ENCODE measurements at regions not wholly inside any gene's neighbourhood (a gene's known extent, or its start where the extent isn't known, plus 50 kb on each side); places are given as distances from the start of the nearest gene placed in this dataset.
A peak's percentile ranks its signal among the peaks of the same experiment; 100 is the strongest.
"Not testable (repeated sequence)": the region's sequence is repeated elsewhere in the genome, so short reads cannot be mapped to it uniquely, and the experiment has no call there.

- FAIRE-seq: no peak
- no peak for DNase-seq (ENCODE audit: insufficient read length, low spot score)
These were observed 160.8 kb upstream of the PRICKLE1 start for GRCh38 chr12:42750356-42750755.

GRCh38 chr12:42749239-42749638 is 159.7 kb upstream of the PRICKLE1 start:
- no peak for DNase-seq (ENCODE audit: insufficient read length, low spot score)
- no peak for FAIRE-seq

GRCh38 chr12:42744539-42745182 is 155.1 kb upstream of the PRICKLE1 start:
- FAIRE-seq (no peak), DNase-seq (ENCODE audit: insufficient read length, low spot score) (no peak)

GRCh38 chr12:42742716-42743115 is 153.2 kb upstream of the PRICKLE1 start:
- DNase-seq (ENCODE audit: insufficient read length, low spot score) (no peak), FAIRE-seq (no peak)

GRCh38 chr12:42741771-42742510 is 152.4 kb upstream of the PRICKLE1 start:
- peak; percentile 45 for DNase-seq (ENCODE audit: insufficient read length, low spot score)
- no peak for FAIRE-seq

- FAIRE-seq (no peak), DNase-seq (ENCODE audit: insufficient read length, low spot score) (no peak)
These were observed 151.5 kb upstream of the PRICKLE1 start for GRCh38 chr12:42741091-42741490.

GRCh38 chr12:42737398-42737797 is 147.9 kb upstream of the PRICKLE1 start:
- no peak for FAIRE-seq
- DNase-seq (ENCODE audit: insufficient read length, low spot score): no peak

- no peak for FAIRE-seq
- DNase-seq (ENCODE audit: insufficient read length, low spot score): no peak
These were observed 146.4 kb upstream of the PRICKLE1 start for GRCh38 chr12:42735861-42736361.

- FAIRE-seq: no peak
- no peak for DNase-seq (ENCODE audit: insufficient read length, low spot score)
These were observed 144.4 kb upstream of the PRICKLE1 start for GRCh38 chr12:42733911-42734310.

- no peak for FAIRE-seq
- DNase-seq (ENCODE audit: insufficient read length, low spot score): no peak
These were observed 143.4 kb upstream of the PRICKLE1 start for GRCh38 chr12:42732908-42733411.

- DNase-seq (ENCODE audit: insufficient read length, low spot score) (no peak), FAIRE-seq (no peak)
These were observed 140.7 kb upstream of the PRICKLE1 start for GRCh38 chr12:42730291-42730690.

GRCh38 chr12:42729535-42729900 is 140.0 kb upstream of the PRICKLE1 start:
- DNase-seq (ENCODE audit: insufficient read length, low spot score) (no peak), FAIRE-seq (no peak)

GRCh38 chr12:42728770-42729534 is 139.4 kb upstream of the PRICKLE1 start:
- FAIRE-seq: no peak

GRCh38 chr12:42728287-42728686 is 138.7 kb upstream of the PRICKLE1 start:
- FAIRE-seq (no peak), DNase-seq (ENCODE audit: insufficient read length, low spot score) (no peak)

More at GRCh38 chr12:42728770-42729534, 139.4 kb upstream of the PRICKLE1 start:
- DNase-seq (ENCODE audit: insufficient read length, low spot score): no peak

- no peak for DNase-seq (ENCODE audit: insufficient read length, low spot score)
- no peak for FAIRE-seq
These were observed 136.3 kb upstream of the PRICKLE1 start for GRCh38 chr12:42725809-42726208.

GRCh38 chr12:42716491-42716891 is 126.9 kb upstream of the PRICKLE1 start:
- FAIRE-seq (no peak), DNase-seq (ENCODE audit: insufficient read length, low spot score) (no peak)

GRCh38 chr12:42713566-42713965 is 124.0 kb upstream of the PRICKLE1 start:
- not testable (repeated sequence) for FAIRE-seq; DNase-seq (ENCODE audit: insufficient read length, low spot score)

GRCh38 chr12:42708374-42708773 is 118.8 kb upstream of the PRICKLE1 start:
- not testable (repeated sequence) for DNase-seq (ENCODE audit: insufficient read length, low spot score); FAIRE-seq

- FAIRE-seq (no peak), DNase-seq (ENCODE audit: insufficient read length, low spot score) (no peak)
These were observed 118.0 kb upstream of the PRICKLE1 start for GRCh38 chr12:42707312-42708226.

GRCh38 chr12:42706321-42706720 is 116.8 kb upstream of the PRICKLE1 start:
- DNase-seq (ENCODE audit: insufficient read length, low spot score) (peak; percentile 17), FAIRE-seq (no peak)

All from HTR-8/SVneo (cell line).